ENCODE measurements at regions not wholly inside any gene's neighbourhood (a gene's known extent, or its start where the extent isn't known, plus 50 kb on each side); places are given as distances from the start of the nearest gene placed in this dataset.

DNA sequence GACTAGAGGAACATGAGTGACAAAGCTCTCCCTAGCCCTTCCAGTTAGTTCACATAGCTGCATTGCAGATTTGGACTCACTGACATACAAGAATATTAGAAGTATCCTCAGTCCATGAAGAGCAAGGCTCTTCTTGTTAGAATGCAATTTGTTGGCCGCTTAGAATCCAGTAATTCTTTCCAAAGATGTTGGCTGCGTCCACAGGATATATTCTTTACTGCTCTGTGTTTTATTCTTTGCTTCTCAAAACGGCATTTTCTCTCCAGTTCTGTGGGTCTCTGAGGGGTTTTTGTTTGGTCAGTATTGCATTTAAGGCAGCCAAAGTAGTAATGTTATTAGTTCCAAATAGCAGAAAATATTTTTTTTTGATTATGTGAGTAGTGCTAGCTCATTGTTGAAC lies 588.6 kb downstream of the DNAJB9 start:
- Histone ChIP-seq H3K36me3 (no peaks in the 10 kb centered on the region), H3K27me3 (no peaks in the 10 kb centered on the region), H3K9me3 (no peaks in the 10 kb centered on the region), H3K4me1 (no peaks in the 10 kb centered on the region), H3K27ac (replicated peaks in 1 of 4) (no peak overlapping the region), H3K4me3 (no peak overlapping the region)
- 63% methylated on average over 3 of the region's 3 CpGs for WGBS
- intact Hi-C loops (cut with DNase I) = no loop called here
- no peak for DNase-seq (ENCODE audit: extremely low spot score)
- TF ChIP-seq POLR2A (IDR thresholded peaks at IDR 0.05; ENCODE audit: low read depth) = no peak
- TF ChIP-seq, protein P1, sequence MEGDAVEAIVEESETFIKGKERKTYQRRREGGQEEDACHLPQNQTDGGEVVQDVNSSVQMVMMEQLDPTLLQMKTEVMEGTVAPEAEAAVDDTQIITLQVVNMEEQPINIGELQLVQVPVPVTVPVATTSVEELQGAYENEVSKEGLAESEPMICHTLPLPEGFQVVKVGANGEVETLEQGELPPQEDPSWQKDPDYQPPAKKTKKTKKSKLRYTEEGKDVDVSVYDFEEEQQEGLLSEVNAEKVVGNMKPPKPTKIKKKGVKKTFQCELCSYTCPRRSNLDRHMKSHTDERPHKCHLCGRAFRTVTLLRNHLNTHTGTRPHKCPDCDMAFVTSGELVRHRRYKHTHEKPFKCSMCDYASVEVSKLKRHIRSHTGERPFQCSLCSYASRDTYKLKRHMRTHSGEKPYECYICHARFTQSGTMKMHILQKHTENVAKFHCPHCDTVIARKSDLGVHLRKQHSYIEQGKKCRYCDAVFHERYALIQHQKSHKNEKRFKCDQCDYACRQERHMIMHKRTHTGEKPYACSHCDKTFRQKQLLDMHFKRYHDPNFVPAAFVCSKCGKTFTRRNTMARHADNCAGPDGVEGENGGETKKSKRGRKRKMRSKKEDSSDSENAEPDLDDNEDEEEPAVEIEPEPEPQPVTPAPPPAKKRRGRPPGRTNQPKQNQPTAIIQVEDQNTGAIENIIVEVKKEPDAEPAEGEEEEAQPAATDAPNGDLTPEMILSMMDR (IDR thresholded peaks at IDR 0.05) = no peak
- no peak for TF ChIP-seq POLR2AphosphoS5 (IDR thresholded peaks at IDR 0.05)
- TF ChIP-seq EP300 (IDR thresholded peaks at IDR 0.05) = no peak

DNA sequence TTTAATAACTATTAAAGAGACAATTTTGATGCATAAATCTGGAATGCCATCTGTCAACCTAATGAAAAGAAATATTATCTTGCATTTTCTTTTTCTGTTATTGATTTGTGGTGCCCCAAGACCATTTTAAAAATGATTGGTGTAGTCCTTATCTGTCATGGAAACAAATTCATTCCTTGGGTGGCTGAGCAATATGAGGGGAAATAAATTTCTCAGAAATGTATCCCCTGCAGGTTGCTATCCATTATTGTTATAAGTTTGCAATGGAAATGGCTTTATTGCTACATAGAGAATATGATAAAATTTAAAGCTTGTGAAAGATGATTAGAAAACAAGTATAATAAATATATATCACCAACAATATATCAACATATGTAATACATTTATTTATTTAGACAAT lies 607.0 kb downstream of the DNAJB9 start:
- Histone ChIP-seq H3K27me3 (no peaks in the 10 kb centered on the region), H3K9me3 (no peaks in the 10 kb centered on the region), H3K4me1 (no peaks in the 10 kb centered on the region), H3K4me3 (no peak overlapping the region), H3K36me3 (no peaks in the 10 kb centered on the region), H3K27ac (replicated peaks in 1 of 4) (no peak overlapping the region)
- DNase-seq (ENCODE audit: extremely low spot score) = no peak
- intact Hi-C loops (cut with DNase I) = no loop called here
- TF ChIP-seq POLR2A (IDR thresholded peaks at IDR 0.05; ENCODE audit: low read depth) = no peak
- no peak for TF ChIP-seq EP300 (IDR thresholded peaks at IDR 0.05)
- no peak for TF ChIP-seq POLR2AphosphoS5 (IDR thresholded peaks at IDR 0.05)
- TF ChIP-seq, protein P1 (IDR thresholded peaks at IDR 0.05) = no peak

DNA sequence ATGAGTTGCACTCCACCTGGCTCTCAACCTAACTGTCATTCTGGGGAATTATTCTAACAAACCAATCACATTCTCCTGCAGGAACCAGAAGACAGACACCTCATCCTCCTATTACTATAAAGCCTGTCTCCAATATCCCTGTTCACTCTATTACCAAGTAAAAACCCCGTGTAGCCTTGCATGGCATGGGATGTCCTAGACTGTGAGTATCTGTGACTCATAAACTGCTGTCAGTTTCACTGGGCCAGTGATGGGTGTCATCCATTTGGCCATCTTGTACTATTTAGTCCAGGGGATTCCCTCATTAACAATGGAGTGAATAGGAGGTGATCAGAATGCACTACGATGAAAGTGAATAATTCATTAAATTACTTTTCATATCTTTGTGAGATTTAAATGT lies 608.7 kb downstream of the DNAJB9 start:
- Histone ChIP-seq H3K36me3 (no peaks in the 10 kb centered on the region), H3K9me3 (peaks cover 0 to 11% (median 5%) of the 10 kb centered on the region in 4 donors), H3K27me3 (no peaks in the 10 kb centered on the region), H3K27ac (replicated peaks in 1 of 4) (no peak overlapping the region), H3K4me3 (no peak overlapping the region), H3K4me1 (no peaks in the 10 kb centered on the region)
- WGBS = 85% methylated on average over 2 of the region's 2 CpGs
- DNase-seq (ENCODE audit: extremely low spot score) = no peak
- intact Hi-C loops (cut with DNase I) = no loop called here
- TF ChIP-seq, protein P1 (IDR thresholded peaks at IDR 0.05) = no peak
- TF ChIP-seq EP300 (IDR thresholded peaks at IDR 0.05) (no peak), POLR2A (IDR thresholded peaks at IDR 0.05; ENCODE audit: low read depth) (no peak), POLR2AphosphoS5 (IDR thresholded peaks at IDR 0.05) (no peak)

DNA sequence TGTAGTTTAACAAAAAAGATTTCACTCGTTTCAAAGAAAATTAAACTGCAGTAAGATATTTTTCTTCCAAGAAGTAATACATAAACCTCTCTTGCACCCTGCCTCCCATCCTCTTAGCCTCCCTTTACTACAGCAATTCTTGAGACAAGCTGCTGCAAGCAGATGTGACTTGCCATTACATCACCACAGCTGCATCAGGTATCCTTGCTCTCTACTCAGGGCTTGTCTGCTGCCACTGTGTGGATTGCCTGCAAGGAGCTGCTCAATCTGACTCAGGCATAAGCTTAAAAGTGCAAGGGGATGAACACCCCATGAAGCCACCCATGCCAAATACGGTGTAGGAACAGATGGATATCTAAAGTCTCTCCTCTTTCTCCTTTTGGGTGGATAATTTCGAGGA lies 609.9 kb downstream of the DNAJB9 start:
- DNase-seq (ENCODE audit: extremely low spot score) = no peak
- 85% methylated on average over 3 of the region's 3 CpGs for WGBS
- H3K27ac ChIP-seq (replicated peaks in 1 of 4) = no peak overlapping the region
- no peaks in the 10 kb centered on the region for H3K4me1 ChIP-seq
- H3K4me3 ChIP-seq = no peak overlapping the region
- H3K27me3 ChIP-seq = no peaks in the 10 kb centered on the region
- no peaks in the 10 kb centered on the region for H3K36me3 ChIP-seq
- TF ChIP-seq POLR2AphosphoS5 (IDR thresholded peaks at IDR 0.05) (no peak), EP300 (IDR thresholded peaks at IDR 0.05) (no peak), POLR2A (IDR thresholded peaks at IDR 0.05; ENCODE audit: low read depth) (no peak)
- TF ChIP-seq, protein P1 (IDR thresholded peaks at IDR 0.05) = no peak
- peaks cover 0 to 11% (median 5%) of the 10 kb centered on the region in 4 donors for H3K9me3 ChIP-seq
- intact Hi-C loops (cut with DNase I) = no loop called here

DNA sequence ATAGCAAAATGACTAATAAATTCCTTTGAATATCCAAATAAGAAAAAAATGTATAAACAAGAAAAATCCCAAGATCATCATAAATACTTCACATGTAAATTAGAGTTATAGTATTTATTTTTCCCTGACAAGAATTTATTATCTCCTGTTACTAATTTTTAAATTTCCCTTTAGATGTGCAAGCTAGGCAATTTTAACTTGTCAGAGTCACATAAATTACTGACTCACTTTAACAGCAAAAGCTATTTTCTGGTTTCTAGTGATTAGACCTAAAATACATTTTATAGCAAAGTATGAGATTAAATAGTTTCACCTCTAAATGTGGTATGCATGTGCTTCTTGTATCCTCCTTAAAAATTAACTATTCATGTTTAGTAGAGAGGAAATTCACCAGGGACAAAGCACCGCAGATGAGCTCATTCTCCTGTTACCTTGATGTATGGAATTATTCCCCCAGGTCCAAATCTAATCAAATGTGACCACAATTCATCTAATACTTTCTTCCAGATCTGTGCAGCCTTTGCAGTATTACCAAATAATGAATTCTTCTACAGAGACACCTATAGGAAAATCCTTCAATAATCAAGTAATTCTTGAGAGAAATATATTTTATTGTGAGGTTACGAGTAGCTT lies 621.2 kb downstream of the DNAJB9 start:
- H3K9me3 ChIP-seq = no peaks in the 10 kb centered on the region
- intact Hi-C loops (cut with DNase I) = no loop called here
- no peak for DNase-seq (ENCODE audit: extremely low spot score)
- H3K27ac ChIP-seq (replicated peaks in 1 of 4) = no peak overlapping the region
- H3K4me3 ChIP-seq = no peak overlapping the region
- H3K27me3 ChIP-seq = no peaks in the 10 kb centered on the region
- no peaks in the 10 kb centered on the region for H3K36me3 ChIP-seq
- 80% methylated on average over 2 of the region's 2 CpGs for WGBS
- TF ChIP-seq POLR2AphosphoS5 (IDR thresholded peaks at IDR 0.05) (no peak), POLR2A (IDR thresholded peaks at IDR 0.05; ENCODE audit: low read depth) (no peak), EP300 (IDR thresholded peaks at IDR 0.05) (no peak)
- TF ChIP-seq, protein P1 (IDR thresholded peaks at IDR 0.05) = no peak
- no peaks in the 10 kb centered on the region for H3K4me1 ChIP-seq

Measured in esophagus muscularis mucosa (tissue), 4 donors.